Kidney epithelial cell (primary cell): ENCODE measurements at regions not wholly inside any gene's neighbourhood (a gene's known extent, or its start where the extent isn't known, plus 50 kb on each side); places are given as distances from the start of the nearest gene placed in this dataset.

Experiments
- DNase-seq: peaks from one replicate; pipeline ENCODE4 v3.0.0-alpha.2; 2010; ENCODE audit warnings: low read depth
- H3K27me3 ChIP-seq: 2 replicates; pipeline ENCODE4 v1.6.0; 2011; ENCODE audit warnings: low read length; ENCODE audit not compliant: control insufficient read depth, insufficient read depth
- H3K36me3 ChIP-seq: 2 replicates; pipeline ENCODE4 v1.5.1; 2011; ENCODE audit warnings: low read length; ENCODE audit not compliant: control insufficient read depth, insufficient read depth
- H3K4me3 ChIP-seq: 2 replicates; pipeline ENCODE4 v1.5.1; 2011; ENCODE audit warnings: low read depth, mild to moderate bottlenecking, control low read depth, low read length
- TF ChIP-seq, protein P1 (sequence below): IDR thresholded peaks from 2 replicates; pipeline ENCODE4 v1.5.1; 2011; ENCODE audit warnings: mild to moderate bottlenecking, moderate library complexity, low read length, control low read depth, inconsistent platforms; ENCODE audit not compliant: insufficient read depth, poor library complexity, severe bottlenecking

DNA sequence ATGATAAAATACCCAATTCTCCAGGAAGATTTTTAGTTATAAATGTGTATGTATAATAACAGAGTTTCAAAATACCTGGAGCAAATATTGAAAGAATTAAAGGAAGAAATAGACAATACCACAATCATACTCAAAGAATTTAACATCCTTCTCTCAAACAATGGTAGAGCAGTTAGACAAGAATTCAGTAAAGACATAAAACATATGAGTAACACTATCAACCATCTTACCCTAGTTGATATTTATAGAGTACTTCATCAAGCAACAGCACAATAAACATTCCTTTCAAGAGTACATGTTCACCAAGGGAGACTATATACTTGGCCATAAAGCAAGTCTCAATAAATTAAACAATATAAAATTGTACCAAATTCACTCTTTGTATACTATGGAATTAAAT is 108.4 kb downstream of the DLEU7 start:
- Histone ChIP-seq H3K27me3 (no peaks in the 10 kb centered on the region), H3K4me3 (no peak overlapping the region), H3K36me3 (no peaks in the 10 kb centered on the region)
- no peak for DNase-seq
- TF ChIP-seq, protein P1, sequence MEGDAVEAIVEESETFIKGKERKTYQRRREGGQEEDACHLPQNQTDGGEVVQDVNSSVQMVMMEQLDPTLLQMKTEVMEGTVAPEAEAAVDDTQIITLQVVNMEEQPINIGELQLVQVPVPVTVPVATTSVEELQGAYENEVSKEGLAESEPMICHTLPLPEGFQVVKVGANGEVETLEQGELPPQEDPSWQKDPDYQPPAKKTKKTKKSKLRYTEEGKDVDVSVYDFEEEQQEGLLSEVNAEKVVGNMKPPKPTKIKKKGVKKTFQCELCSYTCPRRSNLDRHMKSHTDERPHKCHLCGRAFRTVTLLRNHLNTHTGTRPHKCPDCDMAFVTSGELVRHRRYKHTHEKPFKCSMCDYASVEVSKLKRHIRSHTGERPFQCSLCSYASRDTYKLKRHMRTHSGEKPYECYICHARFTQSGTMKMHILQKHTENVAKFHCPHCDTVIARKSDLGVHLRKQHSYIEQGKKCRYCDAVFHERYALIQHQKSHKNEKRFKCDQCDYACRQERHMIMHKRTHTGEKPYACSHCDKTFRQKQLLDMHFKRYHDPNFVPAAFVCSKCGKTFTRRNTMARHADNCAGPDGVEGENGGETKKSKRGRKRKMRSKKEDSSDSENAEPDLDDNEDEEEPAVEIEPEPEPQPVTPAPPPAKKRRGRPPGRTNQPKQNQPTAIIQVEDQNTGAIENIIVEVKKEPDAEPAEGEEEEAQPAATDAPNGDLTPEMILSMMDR, result no peak

DNA sequence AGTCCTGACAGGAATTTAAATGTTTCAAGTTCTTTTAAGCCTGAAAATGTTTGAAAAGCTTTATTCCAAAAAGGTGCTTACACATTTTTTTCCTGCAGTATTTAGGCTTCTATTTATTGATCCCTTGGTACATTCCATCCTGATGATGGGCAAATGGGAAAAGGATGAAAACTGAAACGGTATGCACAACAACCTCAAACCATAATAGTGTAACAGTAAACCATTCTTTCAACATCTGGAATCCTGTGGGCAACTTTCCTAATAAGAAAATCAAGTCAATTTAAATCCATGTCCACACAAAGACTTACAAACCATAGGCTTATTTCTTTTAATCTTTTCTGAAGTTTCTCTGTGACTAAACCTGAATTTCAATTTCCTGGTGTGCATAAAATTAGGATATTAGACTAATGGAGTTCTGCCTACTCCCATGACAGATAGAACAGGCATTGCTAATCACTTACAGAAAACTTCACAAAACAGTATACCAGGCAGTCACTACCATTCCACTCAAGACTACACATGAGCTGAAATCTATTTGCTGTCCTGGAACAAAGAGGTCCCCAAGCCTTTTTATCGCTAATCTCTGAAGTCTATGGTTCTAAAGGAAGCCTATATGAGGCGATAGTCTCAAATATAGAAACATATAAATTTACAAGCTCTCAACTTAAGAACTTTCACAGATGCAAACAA is 103.3 kb downstream of the DLEU7 start:
- TF ChIP-seq, protein P1, result no peak
- H3K27me3 ChIP-seq, result no peaks in the 10 kb centered on the region
- H3K36me3 ChIP-seq, result no peaks in the 10 kb centered on the region
- no peak for DNase-seq
- no peak overlapping the region for H3K4me3 ChIP-seq

DNA sequence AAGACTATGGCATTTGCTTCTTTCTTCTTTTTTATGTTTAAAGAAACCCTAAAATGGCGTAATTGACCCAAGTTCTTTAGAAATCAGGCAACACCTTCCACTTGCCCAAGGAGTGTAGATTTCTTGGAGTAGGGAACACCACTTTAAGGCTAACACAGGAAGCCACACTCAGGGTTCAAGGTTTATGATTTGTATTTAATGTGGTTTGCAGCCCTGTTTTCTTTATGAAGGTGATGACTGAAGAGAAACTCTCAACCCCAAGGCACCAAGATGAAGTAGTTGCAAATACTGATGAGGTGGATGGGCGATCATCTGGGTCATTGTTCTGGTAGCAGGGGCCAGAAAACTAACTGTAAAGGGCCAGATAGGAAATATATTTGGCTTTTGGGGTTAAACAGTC is 101.1 kb downstream of the DLEU7 start:
- H3K4me3 ChIP-seq, result no peak overlapping the region
- no peak for DNase-seq
- no peaks in the 10 kb centered on the region for H3K27me3 ChIP-seq
- H3K36me3 ChIP-seq, result no peaks in the 10 kb centered on the region
- TF ChIP-seq, protein P1, result no peak

DNA sequence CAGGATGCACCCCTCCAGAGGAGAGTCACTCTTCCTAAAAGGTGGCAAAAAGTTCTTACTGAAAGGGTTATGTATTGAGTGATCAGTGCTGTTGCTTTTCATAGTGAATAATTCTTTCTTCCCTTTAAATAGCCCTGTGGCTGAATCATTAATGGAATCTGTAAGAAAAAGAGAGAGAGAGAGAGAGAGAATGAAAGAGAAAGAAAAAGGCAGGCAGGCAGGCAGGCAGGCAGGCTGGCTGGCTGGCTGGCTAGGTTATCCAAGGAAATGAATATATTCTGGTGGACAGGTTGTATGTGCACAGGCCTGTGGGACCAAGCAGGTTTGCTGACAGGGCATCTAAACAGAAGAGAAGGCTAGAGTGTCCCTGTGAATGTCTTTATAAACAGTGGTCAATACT is 100.5 kb downstream of the DLEU7 start:
- no peak for DNase-seq
- no peak overlapping the region for H3K4me3 ChIP-seq
- TF ChIP-seq, protein P1, result no peak
- H3K27me3 ChIP-seq, result no peaks in the 10 kb centered on the region
- H3K36me3 ChIP-seq, result no peaks in the 10 kb centered on the region

DNA sequence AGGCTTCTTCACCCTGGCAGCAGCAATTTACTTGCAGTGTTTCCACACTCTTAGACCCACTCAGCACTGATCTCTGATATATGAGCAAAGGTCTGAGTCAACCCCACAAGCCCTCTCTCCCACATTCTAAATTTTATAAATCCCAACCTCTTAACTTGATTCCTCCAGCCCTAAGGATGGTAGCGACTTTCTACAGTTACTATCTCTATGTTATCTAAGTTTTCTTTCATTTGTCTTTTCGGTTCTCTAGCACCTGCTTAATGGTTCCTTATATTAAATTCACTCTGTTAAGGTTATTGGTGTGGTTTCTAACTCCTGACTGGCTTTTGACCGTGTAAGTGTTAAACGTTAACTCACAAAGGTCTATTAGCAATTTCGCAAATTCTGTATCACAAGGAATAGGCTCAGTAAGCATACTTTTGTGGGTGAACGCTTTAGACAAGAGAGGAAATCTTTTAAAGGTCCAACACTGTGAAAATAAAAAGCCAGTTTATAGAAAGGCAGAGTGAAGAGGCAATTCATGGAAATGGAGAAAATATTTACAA is 99.3 kb downstream of the DLEU7 start:
- no peak for DNase-seq
- Histone ChIP-seq H3K4me3 (no peak overlapping the region), H3K36me3 (no peaks in the 10 kb centered on the region), H3K27me3 (no peaks in the 10 kb centered on the region)
- TF ChIP-seq, protein P1, result no peak

DNA sequence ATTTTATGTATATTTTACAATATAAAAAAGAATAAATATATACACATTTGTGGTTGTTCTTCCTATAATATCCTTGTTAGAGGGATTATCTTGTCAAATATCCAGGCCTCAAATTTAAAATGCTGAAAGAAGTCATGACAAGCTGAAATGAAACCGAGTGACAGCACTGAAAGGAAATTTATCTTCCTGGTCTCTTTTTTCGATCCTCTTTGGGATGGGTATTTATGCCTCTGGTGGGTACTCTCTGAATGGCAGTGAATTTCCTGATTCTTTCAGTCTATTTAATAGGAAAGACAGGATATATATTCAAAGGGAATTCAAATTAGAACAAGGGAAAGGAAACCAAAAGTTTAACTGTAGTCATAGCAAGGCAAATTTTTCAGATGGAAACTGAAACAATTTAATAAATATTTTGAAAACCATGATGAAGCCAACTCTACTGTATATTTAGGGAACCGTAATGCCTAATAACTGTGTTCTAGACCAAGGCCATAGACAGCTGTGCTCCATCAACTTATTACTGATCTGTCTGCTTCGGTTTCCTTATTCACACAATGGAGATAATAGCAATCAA is 97.9 kb downstream of the DLEU7 start:
- H3K36me3 ChIP-seq, result no peaks in the 10 kb centered on the region
- no peaks in the 10 kb centered on the region for H3K27me3 ChIP-seq
- no peak overlapping the region for H3K4me3 ChIP-seq
- DNase-seq, result no peak
- TF ChIP-seq, protein P1, result no peak
